ENCODE measurements at regions not wholly inside any gene's neighbourhood (a gene's known extent, or its start where the extent isn't known, plus 50 kb on each side); places are given as distances from the start of the nearest gene placed in this dataset.

DNA sequence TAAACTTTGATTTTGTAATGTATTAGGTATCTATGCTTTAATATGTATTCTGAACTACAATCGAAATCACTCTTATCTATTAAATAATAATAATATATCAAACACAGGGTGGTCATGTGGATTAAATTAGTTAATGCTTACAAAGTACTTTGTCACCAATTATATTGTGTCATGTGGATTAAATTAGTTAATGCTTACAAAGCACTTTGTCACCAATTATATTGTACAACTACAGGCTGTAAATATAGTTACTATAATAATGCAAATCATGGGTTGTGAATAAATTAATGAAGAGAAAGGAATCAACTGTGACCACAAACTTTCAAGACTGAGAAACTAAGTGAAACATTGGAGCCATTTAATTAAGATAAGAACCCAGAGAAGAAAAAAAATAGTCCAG lies 1929.1 kb upstream of the PCDH20 start:
- H3K36me3 Mint-ChIP-seq (ENCODE audit: low read depth), result no peaks in the 10 kb centered on the region
- no peaks in the 10 kb centered on the region for H3K4me1 Mint-ChIP-seq (ENCODE audit: low read depth)
- no peak overlapping the region for H3K4me3 Mint-ChIP-seq
- H3K27ac Mint-ChIP-seq, result no peak overlapping the region
- peaks cover 36% of the 10 kb centered on the region for H3K9me3 Mint-ChIP-seq
- no peaks in the 10 kb centered on the region for H3K27me3 Mint-ChIP-seq (ENCODE audit: low read depth)
- no peak for DNase-seq (ENCODE audit: low spot score)

GRCh38 chr13:63337921-63338320 lies 1922.3 kb upstream of the PCDH20 start:
- Mint-ChIP-seq H3K4me1 (ENCODE audit: low read depth) (no peaks in the 10 kb centered on the region), H3K36me3 (ENCODE audit: low read depth) (no peaks in the 10 kb centered on the region), H3K27me3 (ENCODE audit: low read depth) (no peaks in the 10 kb centered on the region), H3K4me3 (no peak overlapping the region), H3K27ac (no peak overlapping the region), H3K9me3 (peaks cover 45% of the 10 kb centered on the region)
- no peak for DNase-seq (ENCODE audit: low spot score)

DNA sequence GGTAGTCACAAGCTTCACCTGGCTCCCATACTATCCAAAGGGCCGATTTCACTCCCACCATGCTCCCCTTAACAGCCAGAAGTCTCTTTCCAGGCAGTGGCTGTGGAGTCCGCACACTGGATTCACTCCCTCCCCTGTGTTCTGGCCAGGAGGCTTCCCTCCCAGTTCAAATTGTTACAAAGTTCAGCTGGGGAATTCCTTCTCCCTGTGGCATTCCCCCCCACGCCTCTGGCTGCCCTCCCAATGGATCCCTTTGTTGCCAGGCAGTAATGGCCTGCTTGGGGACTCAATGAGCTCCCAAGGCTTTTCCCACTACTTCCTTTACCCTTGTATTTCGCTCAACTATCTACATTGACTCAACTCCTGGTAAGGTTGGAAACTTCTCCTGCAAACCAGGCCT lies 1921.4 kb upstream of the PCDH20 start:
- H3K4me3 Mint-ChIP-seq, result no peak overlapping the region
- H3K36me3 Mint-ChIP-seq (ENCODE audit: low read depth), result no peaks in the 10 kb centered on the region
- H3K27ac Mint-ChIP-seq, result no peak overlapping the region
- no peak for DNase-seq (ENCODE audit: low spot score)
- H3K27me3 Mint-ChIP-seq (ENCODE audit: low read depth), result no peaks in the 10 kb centered on the region
- H3K9me3 Mint-ChIP-seq, result peaks cover 45% of the 10 kb centered on the region
- H3K4me1 Mint-ChIP-seq (ENCODE audit: low read depth), result no peaks in the 10 kb centered on the region

GRCh38 chr13:63336549-63336948 lies 1920.9 kb upstream of the PCDH20 start:
- Mint-ChIP-seq H3K36me3 (ENCODE audit: low read depth) (no peaks in the 10 kb centered on the region), H3K27me3 (ENCODE audit: low read depth) (no peaks in the 10 kb centered on the region), H3K4me3 (no peak overlapping the region), H3K9me3 (peaks cover 47% of the 10 kb centered on the region), H3K4me1 (ENCODE audit: low read depth) (no peaks in the 10 kb centered on the region), H3K27ac (no peak overlapping the region)
- DNase-seq (ENCODE audit: low spot score), result no peak

DNA sequence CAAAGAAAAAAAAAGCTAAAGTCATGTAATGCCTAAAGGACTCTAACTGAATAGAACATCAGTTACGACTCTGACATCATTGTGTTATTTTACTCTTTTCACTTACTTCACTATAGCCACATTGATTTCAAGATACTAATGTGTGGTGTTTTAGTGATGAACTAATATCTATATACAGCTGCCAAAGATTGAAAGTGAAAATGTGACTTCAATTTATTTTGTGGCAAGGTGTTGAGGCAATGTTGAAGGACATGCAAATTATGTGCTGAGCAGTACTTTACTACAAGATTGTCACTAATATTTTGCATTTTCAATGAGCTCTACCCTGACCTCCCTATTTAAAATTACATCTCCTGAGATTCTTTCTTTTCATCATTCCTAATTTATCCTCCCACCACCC lies 1911.9 kb upstream of the PCDH20 start:
- Mint-ChIP-seq H3K9me3 (peaks cover 14% of the 10 kb centered on the region), H3K27ac (no peak overlapping the region), H3K27me3 (ENCODE audit: low read depth) (no peaks in the 10 kb centered on the region), H3K4me1 (ENCODE audit: low read depth) (no peaks in the 10 kb centered on the region), H3K36me3 (ENCODE audit: low read depth) (no peaks in the 10 kb centered on the region), H3K4me3 (no peak overlapping the region)
- no peak for DNase-seq (ENCODE audit: low spot score)

GRCh38 chr13:63323441-63323840 lies 1907.8 kb upstream of the PCDH20 start:
- H3K4me1 Mint-ChIP-seq (ENCODE audit: low read depth), result no peaks in the 10 kb centered on the region
- H3K9me3 Mint-ChIP-seq, result peaks cover 8% of the 10 kb centered on the region
- no peaks in the 10 kb centered on the region for H3K36me3 Mint-ChIP-seq (ENCODE audit: low read depth)
- H3K4me3 Mint-ChIP-seq, result no peak overlapping the region
- no peak overlapping the region for H3K27ac Mint-ChIP-seq
- no peaks in the 10 kb centered on the region for H3K27me3 Mint-ChIP-seq (ENCODE audit: low read depth)
- DNase-seq (ENCODE audit: low spot score), result no peak

DNA sequence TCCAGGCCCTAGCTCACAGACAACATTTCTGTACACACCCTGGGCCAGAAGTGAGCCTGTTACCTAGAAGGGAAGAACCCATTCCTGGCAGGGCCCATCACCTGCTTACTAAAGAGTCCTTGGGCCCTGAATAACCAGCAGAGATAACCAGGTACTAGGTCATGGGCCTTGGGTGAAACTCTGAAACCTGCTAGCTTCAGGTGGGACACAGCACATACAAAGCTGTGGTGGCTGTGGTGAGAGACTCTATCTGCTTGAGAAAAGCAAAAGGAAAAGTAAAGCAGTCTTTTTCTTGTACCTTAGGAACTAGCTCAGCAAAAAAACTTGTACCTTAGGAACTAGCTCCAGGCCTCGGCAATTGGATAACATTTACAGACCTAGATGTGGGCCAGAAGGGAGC lies 1895.9 kb upstream of the PCDH20 start:
- Mint-ChIP-seq H3K27ac (no peak overlapping the region), H3K9me3 (peaks cover 22% of the 10 kb centered on the region), H3K4me1 (ENCODE audit: low read depth) (no peaks in the 10 kb centered on the region), H3K36me3 (ENCODE audit: low read depth) (no peaks in the 10 kb centered on the region), H3K4me3 (no peak overlapping the region), H3K27me3 (ENCODE audit: low read depth) (no peaks in the 10 kb centered on the region)
- no peak for DNase-seq (ENCODE audit: low spot score)

GRCh38 chr13:63308549-63309165 lies 1893.0 kb upstream of the PCDH20 start:
- no peak overlapping the region for H3K27ac Mint-ChIP-seq
- no peaks in the 10 kb centered on the region for H3K27me3 Mint-ChIP-seq (ENCODE audit: low read depth)
- H3K36me3 Mint-ChIP-seq (ENCODE audit: low read depth), result no peaks in the 10 kb centered on the region
- no peak for DNase-seq (ENCODE audit: low spot score)
- H3K4me1 Mint-ChIP-seq (ENCODE audit: low read depth), result no peaks in the 10 kb centered on the region
- peaks cover 24% of the 10 kb centered on the region for H3K9me3 Mint-ChIP-seq
- no peak overlapping the region for H3K4me3 Mint-ChIP-seq

GRCh38 chr13:63307228-63307627 lies 1891.6 kb upstream of the PCDH20 start:
- Mint-ChIP-seq H3K27ac (no peak overlapping the region), H3K4me3 (no peak overlapping the region), H3K4me1 (ENCODE audit: low read depth) (no peaks in the 10 kb centered on the region), H3K36me3 (ENCODE audit: low read depth) (no peaks in the 10 kb centered on the region), H3K9me3 (peaks cover 23% of the 10 kb centered on the region), H3K27me3 (ENCODE audit: low read depth) (no peaks in the 10 kb centered on the region)
- DNase-seq (ENCODE audit: low spot score), result no peak

DNA sequence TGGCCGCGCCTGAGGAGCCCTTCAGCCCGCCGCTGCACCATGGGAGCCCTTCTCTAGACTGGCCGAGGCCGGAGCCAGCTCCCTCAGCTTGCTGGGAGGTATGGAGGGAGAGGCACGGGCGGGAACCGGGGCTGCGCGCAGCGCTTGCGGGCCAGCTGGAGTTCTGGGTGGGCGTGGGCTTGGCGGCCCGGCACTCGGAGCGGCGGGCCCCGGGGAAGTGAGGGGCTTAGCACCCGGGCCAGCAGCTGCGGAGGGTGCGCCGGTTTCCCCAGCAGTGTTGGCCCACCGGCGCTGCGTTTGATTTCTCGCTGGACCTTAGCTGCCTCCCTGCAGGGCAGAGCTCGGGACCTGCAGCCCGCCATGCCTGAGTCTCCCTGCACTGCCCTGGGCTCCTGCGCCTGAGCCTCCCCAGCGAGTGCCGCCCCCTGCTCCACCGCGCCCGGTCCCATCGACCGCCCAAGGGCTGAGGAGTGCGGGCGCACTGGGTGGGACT lies 1890.0 kb upstream of the PCDH20 start:
- no peaks in the 10 kb centered on the region for H3K4me1 Mint-ChIP-seq (ENCODE audit: low read depth)
- DNase-seq (ENCODE audit: low spot score), result no peak
- H3K27me3 Mint-ChIP-seq (ENCODE audit: low read depth), result no peaks in the 10 kb centered on the region
- H3K9me3 Mint-ChIP-seq, result peaks cover 29% of the 10 kb centered on the region
- no peaks in the 10 kb centered on the region for H3K36me3 Mint-ChIP-seq (ENCODE audit: low read depth)
- H3K27ac Mint-ChIP-seq, result no peak overlapping the region
- H3K4me3 Mint-ChIP-seq, result no peak overlapping the region

- no peak for DNase-seq (ENCODE audit: low spot score)
- Mint-ChIP-seq H3K27ac (no peak overlapping the region), H3K4me1 (ENCODE audit: low read depth) (no peaks in the 10 kb centered on the region), H3K36me3 (ENCODE audit: low read depth) (no peaks in the 10 kb centered on the region), H3K27me3 (ENCODE audit: low read depth) (no peaks in the 10 kb centered on the region), H3K9me3 (peaks cover 34% of the 10 kb centered on the region), H3K4me3 (no peak overlapping the region)
Measured at GRCh38 chr13:63304497-63304896, 1888.8 kb upstream of the PCDH20 start.

DNA sequence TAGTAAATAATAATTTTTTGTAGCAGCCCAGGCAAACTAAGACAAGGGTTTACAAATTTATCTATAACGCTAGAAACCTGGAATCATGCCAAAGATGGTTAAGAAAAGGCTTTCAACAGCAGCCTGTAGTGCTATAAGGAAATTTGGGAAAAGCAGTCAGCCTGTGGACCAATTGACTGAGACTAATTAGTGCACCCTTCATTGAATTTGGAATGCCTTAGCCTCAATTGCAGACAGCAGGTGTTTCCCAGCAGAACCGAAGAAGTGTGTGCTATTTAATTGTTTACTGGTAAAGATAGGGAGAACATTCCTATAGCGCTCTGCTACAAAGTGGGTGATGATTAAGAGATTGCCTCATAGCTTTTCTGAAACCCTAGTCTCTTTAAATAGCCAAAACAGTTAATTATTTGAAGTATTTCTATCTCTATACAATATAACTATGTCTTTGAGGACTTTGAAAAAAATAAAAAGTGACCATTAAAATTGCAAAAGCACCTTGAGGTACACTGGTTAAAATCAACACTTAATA lies 1884.3 kb upstream of the PCDH20 start:
- Mint-ChIP-seq H3K4me3 (no peak overlapping the region), H3K36me3 (ENCODE audit: low read depth) (no peaks in the 10 kb centered on the region), H3K27me3 (ENCODE audit: low read depth) (no peaks in the 10 kb centered on the region), H3K4me1 (ENCODE audit: low read depth) (no peaks in the 10 kb centered on the region), H3K27ac (no peak overlapping the region), H3K9me3 (peaks cover 21% of the 10 kb centered on the region)
- no peak for DNase-seq (ENCODE audit: low spot score)

DNA sequence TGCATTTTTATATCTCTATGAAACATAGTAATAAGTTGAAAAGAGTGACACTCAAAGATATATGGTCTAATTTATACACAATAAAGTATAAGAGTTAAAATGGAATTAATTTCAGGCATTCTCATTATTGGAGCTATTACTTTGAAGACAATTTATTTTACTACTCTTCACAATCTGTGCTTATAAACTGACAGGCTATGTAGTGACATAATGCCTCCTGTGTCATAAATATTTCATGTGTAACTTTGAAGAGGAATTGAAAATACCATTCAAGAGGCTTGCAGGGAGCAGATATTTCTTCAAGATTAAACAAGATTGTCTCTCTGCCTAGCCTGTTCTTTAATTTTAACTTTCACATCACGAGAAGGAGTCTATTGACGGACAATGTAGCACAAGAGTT lies 1881.5 kb upstream of the PCDH20 start:
- Mint-ChIP-seq H3K9me3 (peaks cover 17% of the 10 kb centered on the region), H3K27ac (no peak overlapping the region), H3K27me3 (ENCODE audit: low read depth) (no peaks in the 10 kb centered on the region), H3K4me3 (no peak overlapping the region), H3K36me3 (ENCODE audit: low read depth) (no peaks in the 10 kb centered on the region), H3K4me1 (ENCODE audit: low read depth) (no peaks in the 10 kb centered on the region)
- DNase-seq (ENCODE audit: low spot score), result no peak

GRCh38 chr13:63291701-63292100 lies 1876.1 kb upstream of the PCDH20 start:
- no peaks in the 10 kb centered on the region for H3K4me1 Mint-ChIP-seq (ENCODE audit: low read depth)
- peaks cover 4% of the 10 kb centered on the region for H3K9me3 Mint-ChIP-seq
- no peak overlapping the region for H3K27ac Mint-ChIP-seq
- no peaks in the 10 kb centered on the region for H3K36me3 Mint-ChIP-seq (ENCODE audit: low read depth)
- H3K27me3 Mint-ChIP-seq (ENCODE audit: low read depth), result no peaks in the 10 kb centered on the region
- H3K4me3 Mint-ChIP-seq, result no peak overlapping the region
- DNase-seq (ENCODE audit: low spot score), result no peak

DNA sequence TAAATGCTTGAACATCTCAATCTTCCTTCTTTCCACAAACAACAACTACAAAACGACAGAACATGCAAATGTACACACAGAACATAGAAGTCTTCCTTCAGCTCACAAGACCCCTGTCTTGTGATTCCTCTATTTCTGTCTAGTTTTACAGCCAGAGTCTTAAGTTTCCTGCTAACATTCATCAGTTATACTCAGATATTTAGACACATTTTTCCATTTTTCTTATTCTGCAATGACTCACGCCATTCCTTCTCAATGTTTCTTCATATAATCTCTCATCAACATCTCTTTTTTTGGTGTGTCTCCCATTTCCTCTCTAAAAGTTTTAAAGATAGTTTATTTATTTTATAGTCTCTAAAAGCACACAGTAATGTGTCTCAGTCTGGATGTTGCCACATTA lies 1872.9 kb upstream of the PCDH20 start:
- H3K27me3 Mint-ChIP-seq (ENCODE audit: low read depth), result no peaks in the 10 kb centered on the region
- DNase-seq (ENCODE audit: low spot score), result no peak

More for the DNA sequence above, 1872.9 kb upstream of the PCDH20 start:
- no peaks in the 10 kb centered on the region for H3K4me1 Mint-ChIP-seq (ENCODE audit: low read depth)
- peaks cover 19% of the 10 kb centered on the region for H3K9me3 Mint-ChIP-seq
- H3K4me3 Mint-ChIP-seq, result no peak overlapping the region
- no peaks in the 10 kb centered on the region for H3K36me3 Mint-ChIP-seq (ENCODE audit: low read depth)
- no peak overlapping the region for H3K27ac Mint-ChIP-seq
